ENCODE measurements at regions not wholly inside any gene's neighbourhood (a gene's known extent, or its start where the extent isn't known, plus 50 kb on each side); places are given as distances from the start of the nearest gene placed in this dataset.
"Not testable (repeated sequence)": the region's sequence is repeated elsewhere in the genome, so short reads cannot be mapped to it uniquely, and the experiment has no call there.

GRCh38 chr4:189838821-189839497 is 101.7 kb upstream of the FRG1 start:
- no peak for TF ChIP-seq CTCF (IDR thresholded peaks at IDR 0.05; ENCODE audit: borderline replicate concordance, insufficient read depth, low read depth, low read length)
- no peak overlapping the region for H3K4me3 ChIP-seq (ENCODE audit: low read depth, low read length)

GRCh38 chr4:189840356-189840755 is 100.3 kb upstream of the FRG1 start:
- no peak for TF ChIP-seq CTCF (IDR thresholded peaks at IDR 0.05; ENCODE audit: borderline replicate concordance, insufficient read depth, low read depth, low read length)
- H3K4me3 ChIP-seq (ENCODE audit: low read depth, low read length), result no peak overlapping the region

- TF ChIP-seq CTCF (IDR thresholded peaks at IDR 0.05; ENCODE audit: borderline replicate concordance, insufficient read depth, low read depth, low read length), result no peak
- no peak overlapping the region for H3K4me3 ChIP-seq (ENCODE audit: low read depth, low read length)
Observed at GRCh38 chr4:189843413-189844009, 97.2 kb upstream of the FRG1 start.

- no peak for TF ChIP-seq CTCF (IDR thresholded peaks at IDR 0.05; ENCODE audit: borderline replicate concordance, insufficient read depth, low read depth, low read length)
- no peak overlapping the region for H3K4me3 ChIP-seq (ENCODE audit: low read depth, low read length)
Observed at GRCh38 chr4:189845145-189845846, 95.4 kb upstream of the FRG1 start.

GRCh38 chr4:189846094-189846493 is 94.6 kb upstream of the FRG1 start:
- H3K4me3 ChIP-seq (ENCODE audit: low read depth, low read length), result not testable (repeated sequence)

- H3K4me3 ChIP-seq (ENCODE audit: low read depth, low read length), result not testable (repeated sequence)
Observed at GRCh38 chr4:189846608-189847007, 94.1 kb upstream of the FRG1 start.

GRCh38 chr4:189848672-189849071 is 92.0 kb upstream of the FRG1 start:
- not testable (repeated sequence) for H3K4me3 ChIP-seq (ENCODE audit: low read depth, low read length)

- TF ChIP-seq CTCF (IDR thresholded peaks at IDR 0.05; ENCODE audit: borderline replicate concordance, insufficient read depth, low read depth, low read length), result no peak
- no peak overlapping the region for H3K4me3 ChIP-seq (ENCODE audit: low read depth, low read length)
Observed at GRCh38 chr4:189850239-189850856, 90.3 kb upstream of the FRG1 start.

Data from GM12875 (cell line).